ENCODE measurements at regions not wholly inside any gene's neighbourhood (a gene's known extent, or its start where the extent isn't known, plus 50 kb on each side); places are given as distances from the start of the nearest gene placed in this dataset.
A peak's percentile ranks its signal among the peaks of the same experiment; 100 is the strongest.

DNA sequence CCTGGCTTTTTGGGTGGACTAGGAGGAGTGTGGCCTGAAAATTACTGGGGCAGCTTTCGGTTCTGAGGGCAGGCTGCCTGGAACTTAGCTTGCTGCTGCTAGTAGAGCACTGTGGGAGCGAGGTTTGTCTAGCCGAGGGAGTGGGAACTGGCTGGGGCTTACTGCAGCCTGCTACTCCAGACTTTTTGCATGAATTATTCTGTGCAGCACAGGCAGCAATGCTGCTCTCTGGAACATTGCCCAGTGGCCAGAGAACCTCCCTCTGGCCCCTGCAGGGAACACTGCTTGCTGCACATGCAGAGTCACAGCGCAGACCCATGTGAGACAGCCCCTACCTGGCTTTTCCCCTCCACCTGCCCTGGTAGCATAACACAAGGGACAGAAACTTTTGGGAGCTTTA, 263.9 kb upstream of the SLITRK2 start:
- no peak overlapping the region for H3K4me2 ChIP-seq (ENCODE audit: low read length, poor library complexity, severe bottlenecking)
- H3K23ac ChIP-seq (ENCODE audit: low read length in 2 of 2), result no peak overlapping the region
- H3K36me3 ChIP-seq (ENCODE audit: control insufficient read depth in 1 of 2, insufficient read depth in 2 of 2, low read depth in 1 of 2, low read length in 2 of 2), result no peaks in the 10 kb centered on the region
- H3K4me1 ChIP-seq (ENCODE audit: control insufficient read depth, insufficient read depth, low read depth, low read length), result no peaks in the 10 kb centered on the region
- no peak overlapping the region for H3K14ac ChIP-seq (ENCODE audit: low read length in 2 of 2)
- no peak overlapping the region for H2BK5ac ChIP-seq (ENCODE audit: low read depth, low read length, poor library complexity, severe bottlenecking)
- H3K9ac ChIP-seq (ENCODE audit: low read length), result no peak overlapping the region
- peaks cover 11% of the 10 kb centered on the region for H3K9me3 ChIP-seq (ENCODE audit: control insufficient read depth, low read length)
- no peak overlapping the region for H3K4me3 ChIP-seq (ENCODE audit: insufficient read depth in 1 of 2, low read depth in 1 of 2, low read length in 2 of 2)
- H3K27ac ChIP-seq (ENCODE audit: low read length, poor library complexity, severe bottlenecking), result no peak overlapping the region
- H2AFZ ChIP-seq (ENCODE audit: low read depth, low read length), result no peak overlapping the region
- no peaks in the 10 kb centered on the region for H3K79me1 ChIP-seq (replicated peaks; ENCODE audit: low read length, poor library complexity, severe bottlenecking)
- no peak overlapping the region for H2BK120ac ChIP-seq (ENCODE audit: low read depth, low read length)
- H4K8ac ChIP-seq (ENCODE audit: low read length), result no peak overlapping the region
- H4K91ac ChIP-seq (ENCODE audit: low read length), result no peak overlapping the region
- H3K18ac ChIP-seq (ENCODE audit: low read depth in 1 of 2, low read length in 2 of 2), result no peak overlapping the region
- no peak overlapping the region for H3K4ac ChIP-seq (ENCODE audit: low read depth in 1 of 2, low read length in 2 of 2)
- H2BK12ac ChIP-seq (ENCODE audit: low read length in 2 of 2), result no peak overlapping the region
- no peaks in the 10 kb centered on the region for H3K27me3 ChIP-seq (ENCODE audit: control insufficient read depth in 1 of 2, insufficient read depth in 1 of 2, low read length in 2 of 2)
- no peak for DNase-seq
- H2BK15ac ChIP-seq (ENCODE audit: low read depth, poor library complexity, severe bottlenecking), result no peak overlapping the region
- H2AK5ac ChIP-seq (ENCODE audit: low read length, severe bottlenecking), result no peak overlapping the region
- 68% methylated on average over 3 of the region's 4 CpGs for WGBS

DNA sequence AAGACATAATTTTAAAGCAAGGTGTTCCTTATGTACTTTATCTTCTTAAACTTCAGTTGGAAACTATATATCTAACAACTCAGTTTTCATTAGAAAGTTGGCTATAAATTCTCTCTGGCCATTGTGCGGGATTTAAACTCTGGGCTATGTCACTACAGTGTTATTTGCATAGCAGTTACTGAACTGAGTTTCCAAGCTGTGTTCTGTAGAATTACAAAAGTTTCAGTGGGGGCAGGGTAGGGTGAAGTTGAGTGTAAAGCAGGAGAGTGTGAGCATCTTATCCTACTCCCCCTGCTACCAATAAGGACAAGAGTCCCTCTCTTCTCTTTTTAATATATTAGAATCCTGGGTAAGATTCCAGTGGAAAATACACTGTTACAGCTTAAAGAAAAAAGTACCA, 254.5 kb upstream of the SLITRK2 start:
- no peaks in the 10 kb centered on the region for H3K36me3 ChIP-seq (ENCODE audit: control insufficient read depth in 1 of 2, insufficient read depth in 2 of 2, low read depth in 1 of 2, low read length in 2 of 2)
- no peaks in the 10 kb centered on the region for H3K79me1 ChIP-seq (replicated peaks; ENCODE audit: low read length, poor library complexity, severe bottlenecking)
- no peak overlapping the region for H3K4ac ChIP-seq (ENCODE audit: low read depth in 1 of 2, low read length in 2 of 2)
- H3K4me2 ChIP-seq (ENCODE audit: low read length, poor library complexity, severe bottlenecking), result no peak overlapping the region
- no peak for DNase-seq
- no peak overlapping the region for H2BK120ac ChIP-seq (ENCODE audit: low read depth, low read length)
- H3K18ac ChIP-seq (ENCODE audit: low read depth in 1 of 2, low read length in 2 of 2), result no peak overlapping the region
- no peak overlapping the region for H2BK5ac ChIP-seq (ENCODE audit: low read depth, low read length, poor library complexity, severe bottlenecking)
- peaks cover 16% of the 10 kb centered on the region for H3K9me3 ChIP-seq (ENCODE audit: control insufficient read depth, low read length)
- no peak overlapping the region for H3K27ac ChIP-seq (ENCODE audit: low read length, poor library complexity, severe bottlenecking)
- H3K23ac ChIP-seq (ENCODE audit: low read length in 2 of 2), result no peak overlapping the region
- no peak overlapping the region for H4K8ac ChIP-seq (ENCODE audit: low read length)
- no peak overlapping the region for H2BK12ac ChIP-seq (ENCODE audit: low read length in 2 of 2)
- no peak overlapping the region for H2AK5ac ChIP-seq (ENCODE audit: low read length, severe bottlenecking)
- H4K91ac ChIP-seq (ENCODE audit: low read length), result no peak overlapping the region
- no peaks in the 10 kb centered on the region for H3K27me3 ChIP-seq (ENCODE audit: control insufficient read depth in 1 of 2, insufficient read depth in 1 of 2, low read length in 2 of 2)
- no peaks in the 10 kb centered on the region for H3K4me1 ChIP-seq (ENCODE audit: control insufficient read depth, insufficient read depth, low read depth, low read length)
- H2AFZ ChIP-seq (ENCODE audit: low read depth, low read length), result no peak overlapping the region
- no peak overlapping the region for H3K9ac ChIP-seq (ENCODE audit: low read length)
- WGBS, result no CpG with 5 or more reads among the region's 1 CpG
- H3K14ac ChIP-seq (ENCODE audit: low read length in 2 of 2), result no peak overlapping the region
- no peak overlapping the region for H3K4me3 ChIP-seq (ENCODE audit: insufficient read depth in 1 of 2, low read depth in 1 of 2, low read length in 2 of 2)
- no peak overlapping the region for H2BK15ac ChIP-seq (ENCODE audit: low read depth, poor library complexity, severe bottlenecking)

DNA sequence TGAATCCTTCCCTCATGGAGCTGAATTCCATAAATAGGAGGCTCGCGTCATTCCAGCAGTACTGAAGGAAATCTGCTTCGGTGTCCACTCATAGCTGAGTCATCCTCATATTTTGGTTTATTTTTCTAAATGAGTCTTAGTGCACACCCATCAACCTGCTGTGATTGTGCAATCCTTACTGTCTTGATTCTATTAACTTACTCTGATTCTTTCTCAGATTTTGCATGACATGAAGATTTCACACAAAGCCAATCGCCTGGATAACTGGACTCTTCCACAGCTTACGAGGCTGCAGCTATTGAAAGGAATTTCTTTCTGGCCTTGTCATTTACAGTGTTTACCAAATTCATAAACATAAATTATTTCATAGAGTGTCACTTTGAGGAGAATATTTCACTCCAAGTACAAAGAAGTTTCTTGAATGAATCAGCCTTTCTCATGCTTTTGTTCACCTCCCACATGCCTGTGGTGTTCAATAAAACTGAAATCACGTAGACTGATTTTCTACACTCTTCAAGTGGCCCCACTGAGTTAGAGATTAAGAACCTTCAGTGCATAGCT, 207.6 kb upstream of the SLITRK2 start:
- peaks cover 2% of the 10 kb centered on the region for H3K9me3 ChIP-seq (ENCODE audit: control insufficient read depth, low read length)
- no peak overlapping the region for H3K23ac ChIP-seq (ENCODE audit: low read length in 2 of 2)
- H2AFZ ChIP-seq (ENCODE audit: low read depth, low read length), result no peak overlapping the region
- H3K4ac ChIP-seq (ENCODE audit: low read depth in 1 of 2, low read length in 2 of 2), result no peak overlapping the region
- H2BK12ac ChIP-seq (ENCODE audit: low read length in 2 of 2), result no peak overlapping the region
- H3K4me1 ChIP-seq (ENCODE audit: control insufficient read depth, insufficient read depth, low read depth, low read length), result no peaks in the 10 kb centered on the region
- H4K8ac ChIP-seq (ENCODE audit: low read length), result no peak overlapping the region
- no peak overlapping the region for H2BK5ac ChIP-seq (ENCODE audit: low read depth, low read length, poor library complexity, severe bottlenecking)
- H3K14ac ChIP-seq (ENCODE audit: low read length in 2 of 2), result no peak overlapping the region
- H3K18ac ChIP-seq (ENCODE audit: low read depth in 1 of 2, low read length in 2 of 2), result no peak overlapping the region
- no peak overlapping the region for H3K9ac ChIP-seq (ENCODE audit: low read length)
- H3K27me3 ChIP-seq (ENCODE audit: control insufficient read depth in 1 of 2, insufficient read depth in 1 of 2, low read length in 2 of 2), result no peaks in the 10 kb centered on the region
- no peak overlapping the region for H3K4me3 ChIP-seq (ENCODE audit: insufficient read depth in 1 of 2, low read depth in 1 of 2, low read length in 2 of 2)
- H2BK15ac ChIP-seq (ENCODE audit: low read depth, poor library complexity, severe bottlenecking), result no peak overlapping the region
- DNase-seq, result peak; percentile 1
- H3K4me2 ChIP-seq (ENCODE audit: low read length, poor library complexity, severe bottlenecking), result no peak overlapping the region
- H2AK5ac ChIP-seq (ENCODE audit: low read length, severe bottlenecking), result no peak overlapping the region
- no peak overlapping the region for H4K91ac ChIP-seq (ENCODE audit: low read length)
- H3K36me3 ChIP-seq (ENCODE audit: control insufficient read depth in 1 of 2, insufficient read depth in 2 of 2, low read depth in 1 of 2, low read length in 2 of 2), result no peaks in the 10 kb centered on the region
- no peak overlapping the region for H2BK120ac ChIP-seq (ENCODE audit: low read depth, low read length)
- H3K27ac ChIP-seq (ENCODE audit: low read length, poor library complexity, severe bottlenecking), result peak overlapping the region; percentile 81
- H3K79me1 ChIP-seq (replicated peaks; ENCODE audit: low read length, poor library complexity, severe bottlenecking), result no peaks in the 10 kb centered on the region
- 21% methylated on average over 4 of the region's 6 CpGs for WGBS

DNA sequence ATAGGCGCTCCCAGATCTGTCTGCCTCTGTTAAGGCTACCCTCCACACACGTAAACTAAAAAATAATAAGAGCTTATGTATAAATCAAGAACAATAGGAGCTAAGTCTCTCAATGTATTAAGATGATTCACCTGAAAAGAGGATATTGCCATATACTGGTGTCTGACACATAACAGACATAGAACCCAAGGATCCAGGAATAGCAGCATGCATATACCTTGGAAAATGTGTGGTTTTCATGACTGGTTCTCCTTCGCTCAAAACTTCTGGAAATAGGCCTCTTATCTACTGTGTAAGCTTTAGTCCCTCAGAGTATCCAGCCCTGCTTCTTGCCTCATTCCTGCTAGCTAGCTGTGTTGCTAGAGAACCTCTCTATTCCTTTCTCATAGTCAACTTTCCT, 203.7 kb upstream of the SLITRK2 start:
- no peaks in the 10 kb centered on the region for H3K27me3 ChIP-seq (ENCODE audit: control insufficient read depth in 1 of 2, insufficient read depth in 1 of 2, low read length in 2 of 2)
- DNase-seq, result no peak

More for the DNA sequence above, 203.7 kb upstream of the SLITRK2 start:
- Histone ChIP-seq H3K14ac (ENCODE audit: low read length in 2 of 2) (no peak overlapping the region), H3K4me3 (ENCODE audit: insufficient read depth in 1 of 2, low read depth in 1 of 2, low read length in 2 of 2) (no peak overlapping the region), H3K4me1 (ENCODE audit: control insufficient read depth, insufficient read depth, low read depth, low read length) (no peaks in the 10 kb centered on the region), H2BK5ac (ENCODE audit: low read depth, low read length, poor library complexity, severe bottlenecking) (no peak overlapping the region), H4K8ac (ENCODE audit: low read length) (no peak overlapping the region), H3K18ac (ENCODE audit: low read depth in 1 of 2, low read length in 2 of 2) (no peak overlapping the region), H3K4me2 (ENCODE audit: low read length, poor library complexity, severe bottlenecking) (no peak overlapping the region), H2BK120ac (ENCODE audit: low read depth, low read length) (no peak overlapping the region), H3K27ac (ENCODE audit: low read length, poor library complexity, severe bottlenecking) (no peak overlapping the region), H3K23ac (ENCODE audit: low read length in 2 of 2) (no peak overlapping the region), H3K79me1 (replicated peaks; ENCODE audit: low read length, poor library complexity, severe bottlenecking) (no peaks in the 10 kb centered on the region), H3K4ac (ENCODE audit: low read depth in 1 of 2, low read length in 2 of 2) (no peak overlapping the region), H2AFZ (ENCODE audit: low read depth, low read length) (no peak overlapping the region), H3K36me3 (ENCODE audit: control insufficient read depth in 1 of 2, insufficient read depth in 2 of 2, low read depth in 1 of 2, low read length in 2 of 2) (no peaks in the 10 kb centered on the region), H2BK15ac (ENCODE audit: low read depth, poor library complexity, severe bottlenecking) (no peak overlapping the region), H4K91ac (ENCODE audit: low read length) (no peak overlapping the region), H3K9ac (ENCODE audit: low read length) (no peak overlapping the region), H2AK5ac (ENCODE audit: low read length, severe bottlenecking) (no peak overlapping the region), H2BK12ac (ENCODE audit: low read length in 2 of 2) (no peak overlapping the region), H3K9me3 (ENCODE audit: control insufficient read depth, low read length) (no peaks in the 10 kb centered on the region)
- WGBS, result 76% methylated on average over 1 of the region's 3 CpGs
